ENCODE measurements at regions not wholly inside any gene's neighbourhood (a gene's known extent, or its start where the extent isn't known, plus 50 kb on each side); places are given as distances from the start of the nearest gene placed in this dataset.
"Not testable (repeated sequence)": the region's sequence is repeated elsewhere in the genome, so short reads cannot be mapped to it uniquely, and the experiment has no call there.

GRCh38 chr2:198604599-198604998 lies 800.2 kb downstream of the PLCL1 start:
- TF ChIP-seq CTCF (IDR thresholded peaks at IDR 0.05; ENCODE audit: low read depth, low read length) = no peak
- DNase-seq (ENCODE audit: extremely low read depth, low read depth) = no peak

DNA sequence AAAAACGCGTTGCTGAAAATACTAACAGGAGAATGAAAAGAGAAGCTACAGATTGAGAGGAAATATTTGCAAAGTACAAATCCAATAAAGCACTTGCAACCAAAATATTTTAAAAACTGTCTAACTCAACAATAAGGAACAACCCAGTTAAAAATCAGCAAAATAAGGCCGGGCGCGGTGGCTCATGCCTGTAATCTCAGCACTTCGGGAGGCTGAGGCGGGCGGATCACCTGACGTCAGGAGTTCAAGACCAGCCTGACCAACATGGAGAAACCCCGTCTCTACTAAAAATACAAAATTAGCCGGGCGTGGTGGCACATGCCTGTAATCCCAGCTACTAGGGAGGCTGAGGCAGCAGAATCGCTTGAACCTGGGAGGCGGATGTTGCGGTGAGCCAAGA lies 798.6 kb downstream of the PLCL1 start:
- DNase-seq (ENCODE audit: extremely low read depth, low read depth) = not testable (repeated sequence)

DNA sequence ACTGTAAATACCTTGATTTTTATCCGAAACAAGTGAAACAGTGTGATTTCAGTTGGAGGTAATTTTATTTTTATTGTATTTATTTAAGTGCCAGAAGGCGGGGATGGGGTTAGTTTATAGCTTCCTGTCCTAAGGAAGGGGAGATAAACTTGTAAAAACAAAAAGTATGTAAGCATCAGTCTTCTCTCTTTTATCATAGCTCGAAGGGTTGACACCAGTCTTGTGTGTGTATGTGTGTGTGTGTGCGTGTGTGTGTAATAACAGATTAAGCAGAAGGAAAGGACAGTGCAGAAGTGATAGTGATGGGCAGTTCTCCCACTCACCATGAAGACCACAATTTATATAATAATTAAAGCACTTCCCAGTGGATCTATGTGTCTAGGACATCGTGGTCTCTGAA lies 793.3 kb downstream of the PLCL1 start:
- DNase-seq (ENCODE audit: extremely low read depth, low read depth) = no peak
- no peak for TF ChIP-seq CTCF (IDR thresholded peaks at IDR 0.05; ENCODE audit: low read depth, low read length)

GRCh38 chr2:198596985-198597384 lies 792.6 kb downstream of the PLCL1 start:
- DNase-seq (ENCODE audit: extremely low read depth, low read depth) = no peak
- no peak for TF ChIP-seq CTCF (IDR thresholded peaks at IDR 0.05; ENCODE audit: low read depth, low read length)

DNA sequence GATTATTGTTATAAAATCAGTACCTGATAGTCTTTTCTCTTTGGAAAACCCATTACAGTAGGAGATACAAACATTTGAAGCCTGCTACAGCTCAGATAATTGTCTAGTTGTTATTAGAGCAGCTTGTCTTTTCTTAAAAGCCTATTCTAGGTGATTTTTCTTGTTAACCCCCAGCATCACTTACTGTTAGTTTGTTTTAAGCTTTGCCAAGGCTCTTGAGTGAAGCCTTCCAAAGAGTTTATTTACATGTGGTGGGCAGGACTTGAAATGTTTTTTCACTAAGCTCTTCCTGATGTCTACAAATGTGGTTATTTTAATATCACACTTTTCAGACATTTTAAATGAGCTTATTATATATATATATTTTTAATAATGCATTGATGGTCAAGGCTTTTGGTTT lies 791.3 kb downstream of the PLCL1 start:
- no peak for TF ChIP-seq CTCF (IDR thresholded peaks at IDR 0.05; ENCODE audit: low read depth, low read length)
- no peak for DNase-seq (ENCODE audit: extremely low read depth, low read depth)

GRCh38 chr2:198591586-198591985 lies 787.2 kb downstream of the PLCL1 start:
- no peak for TF ChIP-seq CTCF (IDR thresholded peaks at IDR 0.05; ENCODE audit: low read depth, low read length)
- DNase-seq (ENCODE audit: extremely low read depth, low read depth) = no peak

DNA sequence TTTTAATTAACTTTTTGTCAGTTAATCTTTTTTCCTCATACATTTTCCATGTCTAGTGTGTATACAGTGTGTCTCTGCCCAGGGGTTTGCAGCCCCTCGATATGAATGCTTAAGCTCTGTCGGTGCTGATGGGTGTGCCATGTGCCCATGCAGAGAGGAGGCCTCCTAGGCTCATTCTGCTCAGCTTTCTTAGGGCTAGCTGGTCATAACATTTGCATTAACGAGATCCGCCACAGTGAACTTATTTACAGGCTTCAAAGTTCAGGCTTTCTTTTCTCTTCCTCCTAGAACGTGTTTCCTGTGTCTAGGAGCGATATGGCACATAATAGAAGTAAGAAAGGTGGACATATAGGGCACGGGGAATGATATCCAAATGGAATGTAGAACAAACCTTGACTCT lies 783.3 kb downstream of the PLCL1 start:
- no peak for TF ChIP-seq CTCF (IDR thresholded peaks at IDR 0.05; ENCODE audit: low read depth, low read length)
- no peak for DNase-seq (ENCODE audit: extremely low read depth, low read depth)

- TF ChIP-seq CTCF (IDR thresholded peaks at IDR 0.05; ENCODE audit: low read depth, low read length) = no peak
These were observed 782.8 kb downstream of the PLCL1 start for GRCh38 chr2:198587240-198587639.

More at GRCh38 chr2:198587240-198587639, 782.8 kb downstream of the PLCL1 start:
- no peak for DNase-seq (ENCODE audit: extremely low read depth, low read depth)
